ENCODE measurements at regions not wholly inside any gene's neighbourhood (a gene's known extent, or its start where the extent isn't known, plus 50 kb on each side); places are given as distances from the start of the nearest gene placed in this dataset.

GRCh38 chr10:128973221-128973620 lies 493.8 kb upstream of the MGMT start:
- DNase-seq (ENCODE audit: low spot score in 2 of 2) = no peak
- TF ChIP-seq POLR2A (IDR thresholded peaks at IDR 0.05) (no peak), CTCF (IDR thresholded peaks at IDR 0.05) (no peak)
- H3K4me3 ChIP-seq (ENCODE audit: low read depth, poor library complexity, severe bottlenecking) = no peak overlapping the region
- WGBS, 2 donors = 44 to 51% methylated on average over 6 of the region's 6 CpGs
- intact Hi-C loops (cut with DNase I; ENCODE audit: low total_unique reads) = no loop called here

- no peak for DNase-seq (ENCODE audit: low spot score in 2 of 2)
- H3K4me3 ChIP-seq (ENCODE audit: low read depth, poor library complexity, severe bottlenecking) = no peak overlapping the region
- intact Hi-C loops (cut with DNase I; ENCODE audit: low total_unique reads) = no loop called here
- TF ChIP-seq CTCF (IDR thresholded peaks at IDR 0.05) = no peak
- no peak for TF ChIP-seq POLR2A (IDR thresholded peaks at IDR 0.05)
- 82 to 85% methylated on average over 8 of the region's 8 CpGs for WGBS, 2 donors
Measured at GRCh38 chr10:128976856-128977255, 490.2 kb upstream of the MGMT start.

- no peak overlapping the region for H3K4me3 ChIP-seq (ENCODE audit: low read depth, poor library complexity, severe bottlenecking)
- no peak for TF ChIP-seq POLR2A (IDR thresholded peaks at IDR 0.05)
- 89 to 97% methylated on average over 10 of the region's 10 CpGs for WGBS, 2 donors
- intact Hi-C loops (cut with DNase I; ENCODE audit: low total_unique reads) = no loop called here
- DNase-seq (ENCODE audit: low spot score in 2 of 2) = no peak
Measured at GRCh38 chr10:128978211-128978610, 488.8 kb upstream of the MGMT start.

DNA sequence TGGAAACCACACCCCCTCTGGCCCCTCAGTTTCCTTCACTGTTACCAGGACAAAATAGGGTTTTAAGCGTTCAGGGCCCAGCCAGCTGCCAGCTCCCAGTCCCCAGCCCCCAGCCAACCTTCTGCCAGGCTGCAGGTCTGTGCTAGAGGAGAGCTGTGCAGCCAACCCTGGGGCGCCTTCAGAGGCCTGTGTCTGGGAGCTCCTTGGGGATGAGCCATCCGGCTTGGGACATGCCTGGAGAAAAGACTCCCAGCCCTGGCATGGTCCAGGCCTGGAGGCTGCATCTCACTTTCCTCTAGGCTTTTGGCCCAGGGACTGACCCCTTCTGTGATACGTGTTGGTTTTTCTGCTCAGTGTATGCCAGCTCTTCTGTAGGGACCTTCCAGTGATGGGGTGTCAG lies 487.6 kb upstream of the MGMT start:
- intact Hi-C loops (cut with DNase I; ENCODE audit: low total_unique reads) = no loop called here
- no peak for TF ChIP-seq POLR2A (IDR thresholded peaks at IDR 0.05)
- no peak for TF ChIP-seq CTCF (IDR thresholded peaks at IDR 0.05)
- WGBS, 2 donors = 96 to 97% methylated on average over 4 of the region's 4 CpGs
- no peak overlapping the region for H3K4me3 ChIP-seq (ENCODE audit: low read depth, poor library complexity, severe bottlenecking)
- no peak for DNase-seq (ENCODE audit: low spot score in 2 of 2)

- WGBS, 2 donors = 80 to 91% methylated on average over 6 of the region's 6 CpGs
Measured at GRCh38 chr10:128981251-128981650, 485.8 kb upstream of the MGMT start.

GRCh38 chr10:128981881-128982615 lies 485.0 kb upstream of the MGMT start:
- intact Hi-C loops (cut with DNase I; ENCODE audit: low total_unique reads) = no loop called here
- DNase-seq (ENCODE audit: low spot score in 2 of 2) = no peak
- TF ChIP-seq POLR2A (IDR thresholded peaks at IDR 0.05) (no peak), CTCF (IDR thresholded peaks at IDR 0.05) (no peak)
- 93 to 94% methylated on average over 19 to 20 of the region's 20 CpGs for WGBS, 2 donors
- no peak overlapping the region for H3K4me3 ChIP-seq (ENCODE audit: low read depth, poor library complexity, severe bottlenecking)

More at GRCh38 chr10:128981251-128981650, 485.8 kb upstream of the MGMT start:
- TF ChIP-seq POLR2A (IDR thresholded peaks at IDR 0.05) (no peak), CTCF (IDR thresholded peaks at IDR 0.05) (no peak)
- no peak overlapping the region for H3K4me3 ChIP-seq (ENCODE audit: low read depth, poor library complexity, severe bottlenecking)
- no peak for DNase-seq (ENCODE audit: low spot score in 2 of 2)
- intact Hi-C loops (cut with DNase I; ENCODE audit: low total_unique reads) = no loop called here

Data from lower leg skin (tissue), 4 donors.